H9 (cell line): ENCODE measurements at regions not wholly inside any gene's neighbourhood (a gene's known extent, or its start where the extent isn't known, plus 50 kb on each side); places are given as distances from the start of the nearest gene placed in this dataset.

Experiments used
- DNase-seq: peaks from one replicate; pipeline ENCODE4 v3.0.0-alpha.2; 2017
- H2AFZ ChIP-seq: one replicate; pipeline ENCODE4 v1.6.1; 2013; ENCODE audit warnings: mild to moderate bottlenecking, low read length, control low read depth, moderate library complexity
- H2AK5ac ChIP-seq: 2 replicates; pipeline ENCODE4 v1.6.1; 2013; ENCODE audit warnings: low read length, control low read depth, mixed read lengths; ENCODE audit not compliant: insufficient read length
- H2BK120ac ChIP-seq: one replicate; pipeline ENCODE4 v1.6.1; 2013; ENCODE audit warnings: low read depth, mild to moderate bottlenecking, low read length, control low read depth, inconsistent platforms; ENCODE audit not compliant: poor library complexity, severe bottlenecking
- H2BK12ac ChIP-seq: 2 replicates; pipeline ENCODE4 v1.6.1; 2013; ENCODE audit warnings: low read length, control low read depth, mixed read lengths, low read depth; ENCODE audit not compliant: insufficient read length
- H2BK15ac ChIP-seq: 2 replicates; pipeline ENCODE4 v1.6.1; 2013; ENCODE audit warnings: low read depth, low read length, control low read depth
- H2BK20ac ChIP-seq: one replicate; pipeline ENCODE4 v1.6.1; 2013; ENCODE audit warnings: low read depth, mild to moderate bottlenecking, low read length, control low read depth, inconsistent platforms; ENCODE audit not compliant: poor library complexity, severe bottlenecking
- H2BK5ac ChIP-seq: 2 replicates; pipeline ENCODE4 v1.6.1; 2013; ENCODE audit warnings: low read length, control low read depth, mixed read lengths; ENCODE audit not compliant: insufficient read length
- H3K14ac ChIP-seq: 2 replicates; pipeline ENCODE4 v1.6.1; 2013; ENCODE audit warnings: low read length, control low read depth; ENCODE audit not compliant: insufficient read depth
- H3K18ac ChIP-seq: 2 replicates; pipeline ENCODE4 v1.6.1; 2013; ENCODE audit warnings: low read depth, mild to moderate bottlenecking, mixed read lengths, low read length, control low read depth; ENCODE audit not compliant: insufficient read length
- H3K23ac ChIP-seq: 2 replicates; pipeline ENCODE4 v1.6.1; 2013; ENCODE audit warnings: low read length, control low read depth, mixed read lengths, low read depth; ENCODE audit not compliant: insufficient read length
- H3K23me2 ChIP-seq: 2 replicates; pipeline ENCODE4 v1.6.1; 2013; ENCODE audit warnings: low read depth, mild to moderate bottlenecking, mixed read lengths, low read length, control low read depth; ENCODE audit not compliant: insufficient read length, poor library complexity, severe bottlenecking
- H3K27ac ChIP-seq: 2 replicates; pipeline ENCODE4 v1.5.1; 2013; ENCODE audit warnings: low read length, control low read depth, mixed read lengths, low read depth; ENCODE audit not compliant: insufficient read length
- H3K27me3 ChIP-seq: 2 replicates; pipeline ENCODE4 v1.6.1; 2013; ENCODE audit warnings: low read length, control low read depth, inconsistent platforms; ENCODE audit not compliant: insufficient read depth
- H3K4ac ChIP-seq: 2 replicates; pipeline ENCODE4 v1.6.1; 2013; ENCODE audit warnings: low read depth, mild to moderate bottlenecking, control low read depth, inconsistent platforms, low read length, moderate library complexity
- H3K4me1 ChIP-seq: 2 replicates; pipeline ENCODE4 v1.6.1; 2013; ENCODE audit warnings: low read length, control low read depth, inconsistent platforms; ENCODE audit not compliant: insufficient read depth
- H3K4me2 ChIP-seq: 2 replicates; pipeline ENCODE4 v1.6.1; 2013; ENCODE audit warnings: low read length, control low read depth, mixed read lengths; ENCODE audit not compliant: insufficient read length, insufficient read depth
- H3K56ac ChIP-seq: 2 replicates; pipeline ENCODE4 v1.6.1; 2013; ENCODE audit warnings: low read depth, mild to moderate bottlenecking, mixed read lengths, low read length, control low read depth; ENCODE audit not compliant: insufficient read length
- H3K79me1 ChIP-seq: 2 replicates; pipeline ENCODE4 v1.6.1; 2013; ENCODE audit warnings: low read depth, mild to moderate bottlenecking, moderate library complexity, low read length, control low read depth, inconsistent platforms; ENCODE audit not compliant: insufficient read depth, poor library complexity, severe bottlenecking
- H3K79me2 ChIP-seq: 2 replicates; pipeline ENCODE4 v1.6.1; 2013; ENCODE audit warnings: low read length, control low read depth, inconsistent platforms; ENCODE audit not compliant: insufficient read depth
- H3K9ac ChIP-seq: 2 replicates; pipeline ENCODE4 v1.6.1; 2013; ENCODE audit warnings: low read length, control low read depth, mixed read lengths; ENCODE audit not compliant: insufficient read length; ENCODE audit errors: extremely low read depth
- H3K9me3 ChIP-seq: one replicate; pipeline ENCODE4 v1.6.1; 2013; ENCODE audit warnings: low read depth, low read length, inconsistent platforms; ENCODE audit not compliant: control insufficient read depth
- H3T11ph ChIP-seq: one replicate; pipeline ENCODE4 v1.6.1; 2013; ENCODE audit warnings: mild to moderate bottlenecking, low read length, control low read depth, inconsistent platforms
- H4K20me1 ChIP-seq: one replicate; pipeline ENCODE4 v1.6.1; 2013; ENCODE audit not compliant: control insufficient read depth, insufficient read length, insufficient read depth
- H4K5ac ChIP-seq: 2 replicates; pipeline ENCODE4 v1.6.1; 2013; ENCODE audit warnings: low read depth, mild to moderate bottlenecking, mixed read lengths, low read length, control low read depth; ENCODE audit not compliant: insufficient read length
- H4K8ac ChIP-seq: replicated peaks from 2 replicates; pipeline ENCODE4 v1.6.1; 2013; ENCODE audit warnings: low read length, control low read depth, mixed read lengths, low read depth; ENCODE audit not compliant: insufficient read length
- H4K91ac ChIP-seq: 2 replicates; pipeline ENCODE4 v1.6.1; 2013; ENCODE audit warnings: low read depth, mild to moderate bottlenecking, moderate library complexity, mixed read lengths, low read length, control low read depth; ENCODE audit not compliant: insufficient read length
- H3K27ac Mint-ChIP-seq, 3 experiments: 2 replicates in 2 of 3; 3 replicates in 1 of 3; pipeline ENCODE4 v1.8.0; 2020 to 2021; ENCODE audit warnings: mixed read lengths in 3 of 3, mild to moderate bottlenecking in 1 of 3, moderate library complexity in 1 of 3
- H3K27me3 Mint-ChIP-seq: 2 replicates; pipeline ENCODE4 v1.8.0; 2021; ENCODE audit warnings: low read depth, mild to moderate bottlenecking, moderate library complexity, mixed read lengths
- H3K36me3 Mint-ChIP-seq, 3 experiments: 2 replicates in 2 of 3; 3 replicates in 1 of 3; pipeline ENCODE4 v1.8.0; 2020 to 2021; ENCODE audit warnings: low read depth in 3 of 3, mixed read lengths in 3 of 3; ENCODE audit not compliant: insufficient read depth in 1 of 3
- H3K4me1 Mint-ChIP-seq, 2 experiments: 2 replicates each; pipeline ENCODE4 v1.8.0; 2020; ENCODE audit warnings: mixed read lengths in 2 of 2
- H3K4me3 Mint-ChIP-seq, 2 experiments: 2 replicates in 1 of 2; 3 replicates in 1 of 2; pipeline ENCODE4 v1.8.0; 2020 to 2021; ENCODE audit warnings: mild to moderate bottlenecking in 2 of 2, mixed read lengths in 2 of 2, moderate library complexity in 1 of 2
- H3K9me3 Mint-ChIP-seq, 2 experiments: 2 replicates in 1 of 2; 3 replicates in 1 of 2; pipeline ENCODE4 v1.8.0; 2020; ENCODE audit warnings: mild to moderate bottlenecking in 2 of 2, mixed read lengths in 2 of 2, moderate library complexity in 1 of 2
- WGBS: extraction: QIAGEN DNeasy Blood & Tissue Kit; methylation state at CpG from one replicate; pipeline ENCODE4 v1.1.7; 2013; ENCODE audit warnings: missing lambda C conversion rate, low lambda C conversion rate, mixed read lengths; ENCODE audit not compliant: insufficient read length; ENCODE audit errors: extremely low coverage; 5-methylcytosine and 5-hydroxymethylcytosine counted together
- TF ChIP-seq, protein P1 (sequence below): fragments of 200-600 bp; sonication (generic); conservative IDR thresholded peaks from 3 replicates; pipeline ENCODE4 v1.8.0; 2021; ENCODE audit warnings: antibody characterized with exemption, mild to moderate bottlenecking

DNA sequence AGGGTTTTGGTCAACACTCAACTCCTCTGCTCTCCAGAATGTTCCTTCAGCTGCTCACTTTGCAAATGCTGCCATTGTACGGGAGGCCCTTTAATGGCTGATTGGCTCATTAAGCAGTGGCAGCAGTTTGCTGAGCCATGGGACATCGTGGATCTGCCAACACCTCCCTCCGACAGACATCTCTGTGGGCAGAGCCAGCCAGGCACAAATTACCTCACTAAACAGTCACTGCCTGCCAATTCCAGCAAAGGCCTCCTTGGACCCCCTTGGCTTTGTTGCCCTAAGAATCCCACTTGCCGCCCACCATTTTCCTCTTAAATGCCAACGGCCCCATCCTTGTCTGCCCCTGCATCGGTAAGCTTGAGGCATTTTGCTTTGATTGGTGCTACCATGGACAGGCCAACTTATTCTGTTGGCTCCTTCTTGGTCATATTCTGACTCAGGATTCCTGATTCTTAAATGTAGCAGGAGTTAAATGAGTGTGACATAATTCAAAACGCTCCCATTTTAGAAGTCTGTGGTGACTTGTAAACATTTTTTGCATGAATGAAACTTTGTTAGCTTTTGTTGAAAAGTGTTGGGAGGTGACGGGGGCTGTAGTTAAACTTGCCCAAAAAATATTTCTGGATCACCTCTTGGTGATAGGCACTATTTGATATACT is 57.5 kb upstream of the LMO2 start:
- Histone ChIP-seq H2BK15ac (no peak overlapping the region), H3K56ac (no peak overlapping the region), H3K14ac (no peak overlapping the region), H3K9ac (no peak overlapping the region), H3K4me2 (no peak overlapping the region), H2BK120ac (no peak overlapping the region), H3K27me3 (no peaks in the 10 kb centered on the region), H4K5ac (no peak overlapping the region), H3T11ph (no peak overlapping the region), H2AK5ac (no peak overlapping the region), H4K20me1 (no peaks in the 10 kb centered on the region), H3K79me2 (no peaks in the 10 kb centered on the region), H2BK5ac (no peak overlapping the region), H4K8ac (no peak overlapping the region), H2BK20ac (no peak overlapping the region), H3K27ac (no peak overlapping the region), H3K23me2 (no peaks in the 10 kb centered on the region), H3K4me1 (no peaks in the 10 kb centered on the region; the same call in 1 of the 2 replicates), H3K79me1 (no peaks in the 10 kb centered on the region), H3K18ac (no peak overlapping the region), H3K9me3 (no peaks in the 10 kb centered on the region), H3K4ac (no peak overlapping the region), H2BK12ac (no peak overlapping the region), H2AFZ (no peak overlapping the region), H3K23ac (no peak overlapping the region), H4K91ac (no peak overlapping the region)
- TF ChIP-seq, protein P1, sequence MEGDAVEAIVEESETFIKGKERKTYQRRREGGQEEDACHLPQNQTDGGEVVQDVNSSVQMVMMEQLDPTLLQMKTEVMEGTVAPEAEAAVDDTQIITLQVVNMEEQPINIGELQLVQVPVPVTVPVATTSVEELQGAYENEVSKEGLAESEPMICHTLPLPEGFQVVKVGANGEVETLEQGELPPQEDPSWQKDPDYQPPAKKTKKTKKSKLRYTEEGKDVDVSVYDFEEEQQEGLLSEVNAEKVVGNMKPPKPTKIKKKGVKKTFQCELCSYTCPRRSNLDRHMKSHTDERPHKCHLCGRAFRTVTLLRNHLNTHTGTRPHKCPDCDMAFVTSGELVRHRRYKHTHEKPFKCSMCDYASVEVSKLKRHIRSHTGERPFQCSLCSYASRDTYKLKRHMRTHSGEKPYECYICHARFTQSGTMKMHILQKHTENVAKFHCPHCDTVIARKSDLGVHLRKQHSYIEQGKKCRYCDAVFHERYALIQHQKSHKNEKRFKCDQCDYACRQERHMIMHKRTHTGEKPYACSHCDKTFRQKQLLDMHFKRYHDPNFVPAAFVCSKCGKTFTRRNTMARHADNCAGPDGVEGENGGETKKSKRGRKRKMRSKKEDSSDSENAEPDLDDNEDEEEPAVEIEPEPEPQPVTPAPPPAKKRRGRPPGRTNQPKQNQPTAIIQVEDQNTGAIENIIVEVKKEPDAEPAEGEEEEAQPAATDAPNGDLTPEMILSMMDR, result no peak
- WGBS, result no CpG with 5 or more reads among the region's 8 CpGs
- no peak overlapping the region for H3K4me3 Mint-ChIP-seq
- H3K27ac Mint-ChIP-seq, result peak overlapping the region in 1 of 3 experiments; percentile 20; a peak in 2 of 7 replicates
- H3K27me3 Mint-ChIP-seq, result 0 out of 2 replicates have a peak, but pooled peaks cover 2% of the 10 kb centered on the region
- H3K4me1 Mint-ChIP-seq, result peaks cover 2 to 9% of the 10 kb centered on the region in 2 experiments; a peak in 3 of 4 replicates
- no peaks in the 10 kb centered on the region for H3K36me3 Mint-ChIP-seq
- no peak for DNase-seq
- H3K9me3 Mint-ChIP-seq, result no peaks in the 10 kb centered on the region
